ENCODE measurements at regions not wholly inside any gene's neighbourhood (a gene's known extent, or its start where the extent isn't known, plus 50 kb on each side); places are given as distances from the start of the nearest gene placed in this dataset.

DNA sequence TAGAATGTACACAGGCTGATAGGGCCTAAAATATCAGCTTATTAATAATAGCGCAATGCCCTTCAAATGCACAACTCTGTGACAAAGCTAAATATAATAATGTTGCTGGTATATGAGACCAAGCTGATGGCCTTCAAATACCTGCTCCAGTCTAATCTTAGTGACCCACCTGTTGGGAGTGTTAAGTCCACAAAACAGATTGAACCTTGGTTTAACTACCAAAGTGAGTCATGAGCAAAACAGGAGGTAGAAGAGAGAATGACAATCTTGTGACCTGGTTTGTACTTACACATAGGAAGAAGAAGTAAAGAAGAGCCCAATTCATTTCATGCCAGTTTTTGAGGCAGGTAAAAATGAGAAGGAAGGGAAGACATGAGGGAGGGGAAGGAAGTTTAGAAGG is 295.0 kb downstream of the NR4A2 start:
- TF ChIP-seq, protein P1, sequence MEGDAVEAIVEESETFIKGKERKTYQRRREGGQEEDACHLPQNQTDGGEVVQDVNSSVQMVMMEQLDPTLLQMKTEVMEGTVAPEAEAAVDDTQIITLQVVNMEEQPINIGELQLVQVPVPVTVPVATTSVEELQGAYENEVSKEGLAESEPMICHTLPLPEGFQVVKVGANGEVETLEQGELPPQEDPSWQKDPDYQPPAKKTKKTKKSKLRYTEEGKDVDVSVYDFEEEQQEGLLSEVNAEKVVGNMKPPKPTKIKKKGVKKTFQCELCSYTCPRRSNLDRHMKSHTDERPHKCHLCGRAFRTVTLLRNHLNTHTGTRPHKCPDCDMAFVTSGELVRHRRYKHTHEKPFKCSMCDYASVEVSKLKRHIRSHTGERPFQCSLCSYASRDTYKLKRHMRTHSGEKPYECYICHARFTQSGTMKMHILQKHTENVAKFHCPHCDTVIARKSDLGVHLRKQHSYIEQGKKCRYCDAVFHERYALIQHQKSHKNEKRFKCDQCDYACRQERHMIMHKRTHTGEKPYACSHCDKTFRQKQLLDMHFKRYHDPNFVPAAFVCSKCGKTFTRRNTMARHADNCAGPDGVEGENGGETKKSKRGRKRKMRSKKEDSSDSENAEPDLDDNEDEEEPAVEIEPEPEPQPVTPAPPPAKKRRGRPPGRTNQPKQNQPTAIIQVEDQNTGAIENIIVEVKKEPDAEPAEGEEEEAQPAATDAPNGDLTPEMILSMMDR (IDR thresholded peaks at IDR 0.05; ENCODE audit: insufficient read depth, low read depth, low read length) = no peak
- TF ChIP-seq EZH2 (IDR thresholded peaks at IDR 0.05; ENCODE audit: insufficient read depth, low read length) = no peak

Data from astrocyte (in vitro differentiated cells and primary cell).